ENCODE measurements at regions not wholly inside any gene's neighbourhood (a gene's known extent, or its start where the extent isn't known, plus 50 kb on each side); places are given as distances from the start of the nearest gene placed in this dataset.

GRCh38 chr4:138111462-138112000, 130.6 kb downstream of the SLC7A11 start:
- Histone ChIP-seq H3K36me3 (ENCODE audit: insufficient read depth, low read length) (no peaks in the 10 kb centered on the region; the same call in 1 of the 2 replicates), H3K4me1 (ENCODE audit: insufficient read depth, low read length, poor library complexity, severe bottlenecking) (peaks cover 40% of the 10 kb centered on the region), H3K9me3 (ENCODE audit: low read length) (peaks cover 21% of the 10 kb centered on the region), H3K27ac (ENCODE audit: low read depth, low read length, poor library complexity, severe bottlenecking) (no peak overlapping the region), H3K4me2 (ENCODE audit: low read length) (no peak overlapping the region), H3K79me2 (ENCODE audit: insufficient read depth, low read depth, low read length) (no peaks in the 10 kb centered on the region), H3K4me3 (ENCODE audit: low read depth, low read length, poor library complexity, severe bottlenecking) (no peak overlapping the region), H4K20me1 (ENCODE audit: insufficient read depth, low read length) (no peaks in the 10 kb centered on the region), H2AFZ (ENCODE audit: low read length) (peak overlapping the region; percentile 28; the same call in 1 of the 2 replicates), H3K9me2 (ENCODE audit: insufficient read depth, low read length) (no peaks in the 10 kb centered on the region)
- BruUV-seq (replicated peaks) = no TSS peak
- CTCF ChIA-PET (ENCODE audit: unreplicated experiment) = no interaction called here
- no peak for TF ChIP-seq EZH2phosphoT487 (IDR thresholded peaks at IDR 0.05; ENCODE audit: borderline replicate concordance, low read depth, low read length)
- TF ChIP-seq CTCF (conservative IDR thresholded peaks at IDR 0.05; ENCODE audit: low read length) = no peak
- DNase-seq (ENCODE audit: low spot score) = no peak
- intact Hi-C loops (cut with micrococcal nuclease; ENCODE audit: unreplicated experiment) = no loop called here
- POLR2A ChIA-PET = interaction anchor here (0.6 to 1.7 kb wide), 8 partner anchors 10 to 132 kb away, joined by 3 to 9 read pairs (median 5); partner anchors contain the start of gene SLC7A11

- TF ChIP-seq EZH2phosphoT487 (IDR thresholded peaks at IDR 0.05; ENCODE audit: borderline replicate concordance, low read depth, low read length) (no peak), CTCF (conservative IDR thresholded peaks at IDR 0.05; ENCODE audit: low read length) (no peak)
- ChIA-PET CTCF (ENCODE audit: unreplicated experiment) (no interaction called here), POLR2A (interaction anchor here (0.6 to 1.7 kb wide), 6 partner anchors 10 to 133 kb away, joined by 3 to 9 read pairs (median 4); no protein-coding TSS in a partner anchor)
- Histone ChIP-seq H3K4me1 (ENCODE audit: insufficient read depth, low read length, poor library complexity, severe bottlenecking) (peaks cover 39% of the 10 kb centered on the region), H3K9me2 (ENCODE audit: insufficient read depth, low read length) (no peaks in the 10 kb centered on the region), H3K4me2 (ENCODE audit: low read length) (no peak overlapping the region), H3K4me3 (ENCODE audit: low read depth, low read length, poor library complexity, severe bottlenecking) (no peak overlapping the region), H3K27ac (ENCODE audit: low read depth, low read length, poor library complexity, severe bottlenecking) (no peak overlapping the region), H2AFZ (ENCODE audit: low read length) (peak overlapping the region; percentile 28; the same call in 1 of the 2 replicates), H3K9me3 (ENCODE audit: low read length) (peaks cover 21% of the 10 kb centered on the region), H3K36me3 (ENCODE audit: insufficient read depth, low read length) (no peaks in the 10 kb centered on the region; the same call in 1 of the 2 replicates), H4K20me1 (ENCODE audit: insufficient read depth, low read length) (no peaks in the 10 kb centered on the region), H3K79me2 (ENCODE audit: insufficient read depth, low read depth, low read length) (no peaks in the 10 kb centered on the region)
- intact Hi-C loops (cut with micrococcal nuclease; ENCODE audit: unreplicated experiment) = no loop called here
- BruUV-seq (replicated peaks) = no TSS peak
- DNase-seq (ENCODE audit: low spot score) = no peak
Measured at GRCh38 chr4:138110815-138111214, 131.3 kb downstream of the SLC7A11 start.

GRCh38 chr4:138107023-138107422, 135.1 kb downstream of the SLC7A11 start:
- Histone ChIP-seq H3K36me3 (ENCODE audit: insufficient read depth, low read length) (no peaks in the 10 kb centered on the region; the same call in 1 of the 2 replicates), H3K4me2 (ENCODE audit: low read length) (no peak overlapping the region), H3K9me3 (ENCODE audit: low read length) (peaks cover 16% of the 10 kb centered on the region), H3K9me2 (ENCODE audit: insufficient read depth, low read length) (no peaks in the 10 kb centered on the region), H3K79me2 (ENCODE audit: insufficient read depth, low read depth, low read length) (no peaks in the 10 kb centered on the region), H3K4me3 (ENCODE audit: low read depth, low read length, poor library complexity, severe bottlenecking) (no peak overlapping the region), H4K20me1 (ENCODE audit: insufficient read depth, low read length) (no peaks in the 10 kb centered on the region), H2AFZ (ENCODE audit: low read length) (no peak overlapping the region), H3K4me1 (ENCODE audit: insufficient read depth, low read length, poor library complexity, severe bottlenecking) (peaks cover 2% of the 10 kb centered on the region), H3K27ac (ENCODE audit: low read depth, low read length, poor library complexity, severe bottlenecking) (no peak overlapping the region)
- POLR2A ChIA-PET = interaction anchor here (0.5 to 1.0 kb wide), 2 partner anchors 12 to 1468 kb away, joined by 3 read pairs; no protein-coding TSS in a partner anchor
- no peak for DNase-seq (ENCODE audit: low spot score)
- no peak for TF ChIP-seq CTCF (conservative IDR thresholded peaks at IDR 0.05; ENCODE audit: low read length)
- no peak for TF ChIP-seq EZH2phosphoT487 (IDR thresholded peaks at IDR 0.05; ENCODE audit: borderline replicate concordance, low read depth, low read length)
- intact Hi-C loops (cut with micrococcal nuclease; ENCODE audit: unreplicated experiment) = no loop called here
- CTCF ChIA-PET (ENCODE audit: unreplicated experiment) = no interaction called here
- BruUV-seq (replicated peaks) = no TSS peak
